HG03442 (cell line): ENCODE measurements at regions not wholly inside any gene's neighbourhood (a gene's known extent, or its start where the extent isn't known, plus 50 kb on each side); places are given as distances from the start of the nearest gene placed in this dataset.

Experiments
- ATAC-seq: cut with Tn5 transposase; IDR thresholded peaks from one replicate; pipeline ENCODE4 v1.9.1; 2021; ENCODE audit warnings: mild to moderate bottlenecking, moderate library complexity; ENCODE audit not compliant: unreplicated experiment

DNA sequence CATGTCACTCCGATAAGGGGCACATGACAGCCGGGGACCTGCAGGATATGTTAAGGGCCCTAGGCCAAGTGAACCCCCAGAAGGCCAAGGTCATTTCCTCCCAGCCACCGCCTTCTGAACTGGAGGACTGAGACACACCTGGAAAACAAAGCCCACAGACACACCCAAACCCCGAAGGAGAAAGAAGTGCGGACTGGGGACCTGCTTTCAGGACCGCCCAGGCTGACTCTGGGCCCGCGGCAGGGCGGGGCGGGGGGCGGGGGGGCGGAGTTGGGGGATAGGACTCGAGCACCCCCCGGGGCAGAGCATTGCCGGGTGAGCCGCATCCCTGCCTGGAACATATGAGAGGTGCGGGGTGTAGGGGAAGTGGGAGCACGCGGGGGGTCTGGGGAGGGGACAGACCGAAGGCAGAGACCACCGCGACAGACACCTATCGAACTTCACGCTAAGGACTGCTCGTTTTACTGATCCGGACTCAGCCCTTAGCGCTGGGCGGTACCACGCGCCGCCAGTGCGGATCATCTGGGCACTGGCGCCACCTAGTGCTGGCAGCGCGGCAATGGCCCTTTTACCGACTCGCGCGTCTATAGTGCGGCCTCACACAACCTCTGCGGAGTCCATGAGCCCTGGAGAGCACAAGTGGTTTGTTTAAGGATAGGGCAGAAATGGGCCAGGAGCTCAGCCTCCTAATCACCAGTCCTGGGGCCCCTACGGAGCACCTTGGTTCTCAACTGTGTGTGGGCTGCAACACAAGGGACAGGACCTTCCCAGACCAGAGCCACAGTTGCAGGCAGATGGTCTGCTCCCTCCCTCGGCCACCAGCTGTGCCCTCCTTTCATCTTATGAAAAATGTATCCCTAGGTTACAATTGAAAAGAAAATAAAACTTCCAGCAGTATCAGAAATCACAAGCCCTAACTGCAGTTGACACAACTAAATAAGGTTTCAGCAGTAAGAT lies 157.6 kb downstream of the HERPUD2 start:
- peak; percentile 99 for ATAC-seq

GRCh38 chr7:35536396-35536826 lies 158.5 kb downstream of the HERPUD2 start:
- ATAC-seq, result no peak

GRCh38 chr7:35533902-35534301 lies 161.0 kb downstream of the HERPUD2 start:
- ATAC-seq, result no peak

DNA sequence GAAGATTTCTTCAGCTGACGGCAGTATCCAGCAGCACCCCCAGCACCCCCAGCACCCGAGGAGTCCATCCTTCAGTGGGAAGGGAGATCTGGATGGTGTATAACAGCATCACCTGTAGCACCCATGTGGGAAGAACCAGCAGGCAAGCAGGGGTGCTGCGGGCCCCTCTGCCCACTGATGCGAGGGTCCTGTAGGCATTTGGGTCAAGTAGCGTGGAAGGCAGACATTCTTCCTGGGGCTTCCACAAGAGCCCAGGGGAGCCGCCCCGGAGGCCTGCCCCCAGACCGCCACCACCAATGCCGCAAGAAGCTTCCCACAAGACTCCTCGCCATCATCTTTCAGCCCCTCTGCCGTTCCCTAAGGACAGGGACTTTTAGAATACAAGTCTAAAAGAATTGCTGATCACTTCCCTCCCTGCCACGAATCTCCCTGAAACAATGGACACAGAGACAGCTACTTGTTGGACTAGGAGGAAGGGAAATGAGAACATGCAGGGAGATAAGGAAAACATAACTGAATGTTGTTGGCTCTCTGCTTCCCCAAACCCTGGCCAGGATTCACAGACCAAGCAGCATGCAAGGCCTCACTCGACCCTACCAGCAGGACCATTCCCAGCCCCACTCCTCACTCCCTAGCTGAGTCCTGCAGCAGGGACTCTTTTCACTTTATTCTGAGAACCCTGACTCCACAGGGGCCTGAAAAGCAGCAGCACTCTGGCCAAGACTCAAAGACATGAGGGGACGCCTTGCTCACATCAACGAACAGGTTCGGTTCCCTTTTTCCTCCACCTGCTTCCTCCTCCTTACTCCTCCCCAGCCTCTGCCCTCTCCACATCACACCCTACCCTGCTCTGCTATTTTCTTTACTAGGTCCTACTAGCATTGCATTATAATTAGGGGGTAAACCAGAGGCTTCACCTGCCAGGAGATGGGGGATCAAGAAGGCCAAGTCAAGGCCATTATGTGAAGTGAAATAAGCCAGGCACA lies 164.5 kb downstream of the HERPUD2 start:
- ATAC-seq, result no peak

- ATAC-seq, result no peak
Measured at GRCh38 chr7:35529713-35530112, 165.2 kb downstream of the HERPUD2 start.

DNA sequence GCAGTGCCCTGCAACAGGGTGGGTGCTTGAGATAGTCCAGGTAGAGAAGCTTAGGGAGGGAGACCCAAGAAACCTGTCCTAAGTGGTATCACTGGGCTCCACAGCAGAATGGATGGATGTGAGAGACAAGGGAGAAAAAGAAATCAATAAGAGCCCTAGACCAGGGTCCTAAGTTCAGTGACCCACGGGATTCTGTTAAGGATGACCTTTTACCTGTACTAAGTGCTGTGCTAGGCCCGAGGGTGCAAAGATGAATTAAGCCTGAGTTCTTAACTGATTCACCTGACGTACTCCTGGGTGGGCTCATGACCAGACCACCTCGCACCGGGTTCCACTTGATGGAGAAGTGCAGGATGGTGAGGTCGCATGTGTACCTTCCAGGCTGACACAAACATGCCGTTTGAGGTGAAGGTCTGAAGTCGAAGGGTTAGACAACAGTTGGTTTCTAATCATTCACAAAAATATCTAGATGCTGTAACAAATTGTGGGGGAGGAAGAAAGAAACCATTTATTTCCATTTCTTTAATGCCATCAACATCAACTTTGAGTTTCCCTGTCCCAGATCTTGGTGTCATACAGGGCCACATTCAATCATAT lies 166.5 kb downstream of the HERPUD2 start:
- ATAC-seq, result no peak

DNA sequence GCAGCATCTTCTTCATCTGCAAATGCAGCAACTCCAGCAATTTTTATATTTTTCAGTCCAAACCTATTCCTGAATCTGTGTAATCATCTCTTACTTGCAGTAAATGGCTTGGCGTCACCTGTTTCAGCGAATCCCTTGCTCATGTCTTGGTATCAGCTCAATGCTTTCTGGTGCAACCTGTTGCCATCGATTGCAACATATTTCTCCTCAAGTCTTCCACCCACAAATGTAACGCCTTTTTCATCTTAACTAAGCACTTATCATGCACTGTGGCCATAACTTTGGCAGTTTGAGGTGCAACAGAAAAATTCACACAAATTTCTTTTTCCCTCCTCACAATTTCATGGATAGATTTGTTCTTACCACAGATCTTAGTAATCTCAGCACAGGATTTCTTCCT lies 168.3 kb downstream of the HERPUD2 start:
- no peak for ATAC-seq

GRCh38 chr7:35524112-35524804 lies 170.7 kb downstream of the HERPUD2 start:
- no peak for ATAC-seq

GRCh38 chr7:35523292-35523691 lies 171.6 kb downstream of the HERPUD2 start:
- no peak for ATAC-seq

- ATAC-seq, result no peak
Measured at GRCh38 chr7:35522697-35523096, 172.2 kb downstream of the HERPUD2 start.

GRCh38 chr7:35521941-35522340 lies 173.0 kb downstream of the HERPUD2 start:
- ATAC-seq, result no peak

DNA sequence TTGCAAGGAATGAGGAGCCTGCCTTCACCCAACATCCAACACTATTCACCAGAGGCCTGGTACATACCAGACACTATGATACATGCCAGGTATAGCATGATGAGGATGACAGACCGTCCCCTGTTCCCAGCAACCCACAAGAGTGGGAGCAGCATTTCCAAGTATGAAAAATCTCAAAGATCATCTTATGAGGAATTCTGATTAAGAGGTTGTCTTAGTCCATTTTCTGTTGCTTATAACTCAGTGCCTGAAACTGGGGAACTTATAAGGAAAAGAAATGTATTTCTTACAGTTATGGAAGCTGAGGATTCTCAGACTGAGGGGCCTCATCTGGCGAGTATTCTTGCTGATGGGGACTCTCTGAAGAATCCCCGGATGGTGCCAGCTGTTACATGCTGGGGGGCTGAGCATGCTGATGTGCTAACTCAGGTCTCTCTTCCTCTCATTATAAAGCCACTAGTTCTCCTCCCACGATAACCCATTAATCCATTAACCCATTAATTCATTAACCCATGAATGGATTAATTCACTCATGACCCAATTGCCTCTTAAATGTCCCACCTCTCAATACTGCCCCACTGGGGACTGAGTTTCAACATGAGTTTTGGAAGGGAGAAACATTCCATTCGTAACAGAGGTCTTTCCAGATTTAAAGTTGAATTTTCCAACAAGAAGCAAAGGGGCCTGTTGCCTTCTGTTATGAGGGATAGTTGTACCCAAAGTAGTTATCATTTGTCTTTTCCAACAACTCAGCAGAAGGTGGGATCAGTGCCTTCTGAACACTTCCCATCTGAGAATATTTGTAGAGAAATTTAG lies 173.9 kb downstream of the HERPUD2 start:
- no peak for ATAC-seq

- ATAC-seq, result peak; percentile 94
Measured at GRCh38 chr7:35519971-35520809, 174.7 kb downstream of the HERPUD2 start.

GRCh38 chr7:35518767-35519166 lies 176.2 kb downstream of the HERPUD2 start:
- no peak for ATAC-seq

DNA sequence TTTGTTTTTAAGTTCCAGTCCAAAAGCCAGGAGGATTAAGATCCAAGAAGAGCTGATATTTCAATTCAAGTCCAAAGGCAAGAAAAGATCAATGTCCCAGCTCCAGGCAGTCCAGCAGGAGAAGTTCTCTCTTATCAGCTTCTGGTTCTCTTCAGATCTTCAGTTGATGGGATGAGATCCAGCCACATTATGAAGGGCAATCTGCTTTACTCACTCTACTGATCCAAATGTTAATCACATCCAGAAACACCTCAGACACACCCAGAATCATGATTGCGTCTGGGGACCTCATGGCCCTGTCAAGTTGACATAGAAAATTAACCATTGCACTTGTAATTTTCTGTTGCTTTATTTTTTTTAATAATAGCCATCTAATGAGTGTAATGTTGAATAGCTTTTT lies 178.4 kb downstream of the HERPUD2 start:
- no peak for ATAC-seq

GRCh38 chr7:35513828-35514227 lies 181.1 kb downstream of the HERPUD2 start:
- ATAC-seq, result no peak

GRCh38 chr7:35513195-35513594 lies 181.7 kb downstream of the HERPUD2 start:
- ATAC-seq, result no peak

DNA sequence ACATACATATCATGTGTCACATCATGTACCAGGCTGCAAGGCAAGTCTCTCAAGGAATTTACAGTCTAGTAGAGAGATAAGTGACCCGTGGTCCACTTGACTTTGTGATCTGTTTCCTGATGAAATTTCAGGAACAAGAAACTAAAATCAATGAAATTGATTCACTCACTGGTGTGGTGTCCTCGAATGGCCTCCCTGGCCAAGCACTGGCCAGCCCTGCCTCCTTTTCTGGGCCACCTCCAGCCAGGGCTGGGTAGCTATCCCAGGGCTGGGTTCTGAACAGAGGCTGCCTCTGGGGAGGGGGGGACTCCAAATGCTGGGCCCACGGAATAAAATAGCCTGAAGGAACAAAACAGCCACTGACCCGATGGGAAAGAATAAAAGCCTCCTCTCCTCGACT lies 182.2 kb downstream of the HERPUD2 start:
- no peak for ATAC-seq
